Naive thymus-derived CD8-positive, alpha-beta T cell (primary cell): ENCODE measurements at regions not wholly inside any gene's neighbourhood (a gene's known extent, or its start where the extent isn't known, plus 50 kb on each side); places are given as distances from the start of the nearest gene placed in this dataset.
"Not testable (repeated sequence)": the region's sequence is repeated elsewhere in the genome, so short reads cannot be mapped to it uniquely, and the experiment has no call there.

ENCODE experiments used
- ATAC-seq, 2 donors: fragments of 150-1000 bp; cut with Tn5 transposase in 1 of 2; sonication (Bioruptor Pico), chemical (Tn5 transposase) in 1 of 2; 1 replicate in 1 of 2; 2 replicates in 1 of 2; pipeline ENCODE4 v1.10.0; 2021; ENCODE audit warnings: mild to moderate bottlenecking in 2 of 2, moderate library complexity in 2 of 2
- POLR2A ChIA-PET: fragments of 350-600 bp; sonication (Branson Sonifier 250); formaldehyde crosslinking; loops from one replicate; lab custom pipeline; 2021; ENCODE audit warnings: antibody characterized with exemption; lab: Charles Lee
- DNase-seq, 10 donors: peaks; one replicate each; pipeline versions ENCODE4 v3.0.0 to v3.0.0-alpha.2; 2020 to 2022
- H3K27ac Mint-ChIP-seq, 10 donors: one replicate each; pipeline ENCODE4 v1.8.0; 2020 to 2022; ENCODE audit warnings: mild to moderate bottlenecking in 10 of 10, mixed read lengths in 10 of 10, moderate library complexity in 4 of 10, inconsistent platforms in 1 of 10
- H3K27me3 Mint-ChIP-seq, 5 donors: one replicate each; pipeline ENCODE4 v1.8.0; 2021 to 2022; ENCODE audit warnings: mixed read lengths in 5 of 5
- H3K36me3 Mint-ChIP-seq, 3 donors: one replicate each; pipeline ENCODE4 v1.8.0; 2020 to 2022; ENCODE audit warnings: mixed read lengths in 3 of 3, mild to moderate bottlenecking in 2 of 3, inconsistent platforms in 1 of 3
- H3K4me1 Mint-ChIP-seq, 4 donors: one replicate each; pipeline ENCODE4 v1.8.0; 2021 to 2022; ENCODE audit warnings: mixed read lengths in 4 of 4
- H3K4me3 Mint-ChIP-seq, 10 donors: one replicate each; pipeline ENCODE4 v1.8.0; 2020 to 2022; ENCODE audit warnings: mild to moderate bottlenecking in 10 of 10, mixed read lengths in 10 of 10, moderate library complexity in 6 of 10, inconsistent platforms in 1 of 10
- H3K9me3 Mint-ChIP-seq, 9 donors: one replicate each; pipeline ENCODE4 v1.8.0; 2020 to 2022; ENCODE audit warnings: mixed read lengths in 9 of 9, mild to moderate bottlenecking in 3 of 9, inconsistent platforms in 1 of 9, moderate library complexity in 1 of 9

DNA sequence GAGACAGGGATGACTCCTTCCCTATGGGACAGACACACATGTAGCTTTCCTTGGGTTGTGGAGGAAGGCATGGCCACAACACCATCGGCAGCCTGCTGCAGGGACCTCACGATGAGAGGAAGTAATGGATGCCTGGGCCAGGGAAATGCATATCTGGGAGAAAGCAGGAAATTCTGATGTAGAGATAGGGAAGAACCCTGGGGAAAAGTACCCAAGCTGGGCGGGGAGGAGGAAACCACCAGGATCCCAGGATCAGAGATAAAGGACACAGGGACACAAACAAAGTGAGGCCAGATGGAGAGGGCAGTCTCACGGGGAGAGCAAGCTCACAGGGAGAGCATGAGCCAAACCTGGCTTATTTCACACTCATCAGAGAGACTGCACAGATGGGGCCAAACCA is 294.7 kb upstream of the TEKT4 start:
- H3K4me1 Mint-ChIP-seq, ATAC-seq, POLR2A ChIA-PET, H3K4me3 Mint-ChIP-seq, H3K36me3 Mint-ChIP-seq, H3K9me3 Mint-ChIP-seq, DNase-seq: not testable (repeated sequence)
- Mint-ChIP-seq H3K27me3 (peaks cover 0 to 20% (median 0%) of the 10 kb centered on the region in 5 donors), H3K27ac (peak overlapping the region in 2 of 10 donors; percentile 47 to 64)

DNA sequence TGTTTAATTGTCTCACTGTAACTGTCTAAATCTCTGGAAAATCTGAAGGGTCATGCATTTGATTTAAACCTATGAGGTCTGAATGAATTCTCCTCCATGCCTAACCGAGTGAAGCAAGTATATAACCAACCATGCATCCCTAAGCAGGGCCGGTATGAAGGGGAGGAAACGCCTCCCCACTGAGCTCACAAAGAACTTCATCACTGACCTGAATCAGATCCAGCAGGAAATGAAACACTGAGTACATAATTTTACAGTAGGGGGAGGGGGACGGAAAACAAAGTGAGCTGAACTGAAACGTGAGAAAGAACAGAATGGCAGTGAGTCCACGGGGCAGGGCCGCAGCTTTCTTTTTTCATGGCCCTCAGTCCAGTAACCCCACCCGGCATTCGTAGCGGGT is 294.1 kb upstream of the TEKT4 start:
- H3K4me1 Mint-ChIP-seq, H3K27ac Mint-ChIP-seq, H3K36me3 Mint-ChIP-seq, DNase-seq, POLR2A ChIA-PET, H3K4me3 Mint-ChIP-seq, ATAC-seq, H3K9me3 Mint-ChIP-seq: not testable (repeated sequence)
- peaks cover 0 to 20% (median 0%) of the 10 kb centered on the region in 5 donors for H3K27me3 Mint-ChIP-seq

DNA sequence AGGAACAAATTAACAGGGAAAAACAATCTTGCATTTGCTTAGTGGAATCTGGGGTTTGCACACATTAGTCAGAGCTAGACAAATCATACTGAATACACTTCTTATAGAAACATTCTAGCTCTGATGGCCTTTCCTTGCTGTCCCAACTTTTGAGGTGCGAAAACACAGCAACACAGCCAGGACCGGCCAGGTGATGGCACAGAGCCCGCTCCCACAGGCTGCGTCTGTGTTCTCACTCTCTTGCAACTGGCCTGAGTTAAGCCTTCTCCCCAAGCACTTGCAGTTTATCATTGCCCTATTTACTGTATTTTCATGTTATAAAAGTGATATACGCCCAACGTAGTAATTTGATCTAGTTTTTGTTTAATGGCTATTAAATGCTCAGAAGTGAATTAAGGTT is 292.0 kb upstream of the TEKT4 start:
- POLR2A ChIA-PET, H3K4me1 Mint-ChIP-seq, H3K4me3 Mint-ChIP-seq: not testable (repeated sequence)

DNA sequence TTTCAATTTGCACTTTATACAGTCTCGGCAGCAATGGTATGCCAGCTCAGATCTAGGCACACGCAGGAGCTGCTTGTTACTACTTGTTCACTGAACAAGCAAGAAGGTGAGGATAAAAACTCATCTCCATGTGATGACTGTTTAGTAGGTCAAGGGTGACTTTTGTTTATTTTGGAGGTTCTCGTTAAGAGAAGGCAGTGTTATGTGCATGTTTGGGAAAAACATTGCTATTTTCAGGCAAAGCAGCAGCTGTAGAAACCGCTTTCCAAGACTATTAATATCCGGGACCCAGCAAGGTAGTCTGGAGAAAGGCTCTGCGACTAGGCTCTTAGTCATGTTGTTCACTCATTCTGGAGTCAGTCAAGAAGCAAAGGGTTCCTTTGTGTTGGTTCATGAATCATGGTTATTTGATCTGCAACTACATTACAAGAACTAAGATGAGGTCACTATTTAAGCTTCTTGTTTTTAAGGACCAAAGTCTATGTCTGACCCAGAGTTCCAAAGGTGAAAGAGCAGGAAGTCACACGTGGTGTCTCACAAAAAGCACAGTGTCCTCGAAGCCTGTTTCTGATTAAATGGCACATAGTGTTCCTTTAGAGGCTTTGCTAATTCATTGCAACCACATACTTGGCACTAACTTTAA is 288.0 kb upstream of the TEKT4 start:
- H3K36me3 Mint-ChIP-seq, ATAC-seq, H3K27me3 Mint-ChIP-seq, H3K4me1 Mint-ChIP-seq, DNase-seq, POLR2A ChIA-PET, H3K9me3 Mint-ChIP-seq, H3K27ac Mint-ChIP-seq, H3K4me3 Mint-ChIP-seq: not testable (repeated sequence)

More for the DNA sequence above, 292.0 kb upstream of the TEKT4 start:
- not testable (repeated sequence) for DNase-seq, H3K9me3 Mint-ChIP-seq, H3K36me3 Mint-ChIP-seq, ATAC-seq, H3K27ac Mint-ChIP-seq
- H3K27me3 Mint-ChIP-seq = peaks cover 0 to 15% (median 0%) of the 10 kb centered on the region in 5 donors

DNA sequence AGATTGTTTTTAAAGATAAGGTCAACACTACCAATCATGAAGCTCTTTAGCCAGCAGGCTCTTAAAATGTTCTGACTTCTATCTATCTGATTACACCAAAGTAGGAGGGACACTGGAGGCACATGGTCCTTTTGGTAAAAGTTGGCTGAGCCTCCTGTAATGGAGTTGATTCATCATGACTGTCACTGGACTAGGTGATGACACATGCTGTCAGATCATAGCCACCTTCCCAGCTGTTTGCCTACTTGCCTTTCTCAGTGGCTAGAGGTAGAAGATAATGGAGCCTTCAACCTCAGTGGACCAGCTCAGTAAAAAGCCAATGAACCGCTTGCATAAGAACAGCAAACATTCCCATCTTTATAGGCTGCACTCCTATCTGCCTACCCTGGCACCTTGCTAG is 286.7 kb upstream of the TEKT4 start:
- H3K27me3 Mint-ChIP-seq, H3K27ac Mint-ChIP-seq, DNase-seq, H3K36me3 Mint-ChIP-seq, H3K4me1 Mint-ChIP-seq, H3K9me3 Mint-ChIP-seq, POLR2A ChIA-PET, ATAC-seq, H3K4me3 Mint-ChIP-seq: not testable (repeated sequence)

DNA sequence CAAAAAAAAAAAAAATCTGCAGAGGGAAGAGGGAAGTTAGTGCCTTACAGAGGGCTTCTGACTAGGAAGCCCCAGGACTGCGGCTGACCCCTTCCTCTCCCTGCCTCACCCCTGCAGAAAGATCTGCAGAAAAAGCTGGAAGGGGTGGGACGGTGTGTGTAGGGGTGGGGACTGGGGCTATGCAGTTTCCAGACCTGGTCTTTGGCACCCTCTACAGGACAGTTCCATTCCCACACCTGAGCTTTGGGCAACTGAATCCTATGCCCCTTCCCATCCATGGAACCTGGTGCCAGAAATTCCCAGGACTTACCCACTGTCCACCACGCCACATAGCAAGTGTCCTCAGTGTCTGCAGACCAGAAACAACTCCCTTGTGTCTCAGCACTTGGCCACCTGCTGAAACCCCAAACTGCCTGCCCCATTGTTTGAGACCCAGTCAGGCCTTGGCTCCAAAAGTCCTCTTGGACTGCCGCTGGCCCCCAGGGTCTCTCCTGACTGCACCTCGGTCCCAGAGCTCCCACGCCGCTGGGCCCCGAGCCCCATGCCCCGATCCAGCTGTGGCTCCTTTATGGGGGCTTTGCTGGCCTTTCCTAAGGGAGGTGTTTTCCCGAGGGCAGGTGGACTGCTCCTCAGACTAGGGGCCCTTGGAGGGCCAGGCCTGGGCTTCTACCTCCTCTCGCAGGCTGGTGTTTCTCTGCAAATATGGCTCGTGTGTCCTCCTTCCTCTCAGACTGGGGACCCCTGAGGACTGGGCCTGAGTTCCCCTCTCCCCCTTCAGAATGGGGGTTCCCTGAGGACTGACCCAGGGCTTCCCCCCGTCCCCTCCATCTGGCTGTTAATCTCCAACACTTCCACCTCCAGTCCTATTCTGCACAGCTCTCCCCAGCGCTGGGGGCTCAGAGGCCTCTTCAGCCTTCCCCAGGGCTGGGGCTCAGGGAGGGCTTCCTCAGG is 284.9 kb upstream of the TEKT4 start:
- H3K36me3 Mint-ChIP-seq, POLR2A ChIA-PET, ATAC-seq, DNase-seq, H3K27me3 Mint-ChIP-seq, H3K27ac Mint-ChIP-seq, H3K4me3 Mint-ChIP-seq, H3K9me3 Mint-ChIP-seq, H3K4me1 Mint-ChIP-seq: not testable (repeated sequence)

DNA sequence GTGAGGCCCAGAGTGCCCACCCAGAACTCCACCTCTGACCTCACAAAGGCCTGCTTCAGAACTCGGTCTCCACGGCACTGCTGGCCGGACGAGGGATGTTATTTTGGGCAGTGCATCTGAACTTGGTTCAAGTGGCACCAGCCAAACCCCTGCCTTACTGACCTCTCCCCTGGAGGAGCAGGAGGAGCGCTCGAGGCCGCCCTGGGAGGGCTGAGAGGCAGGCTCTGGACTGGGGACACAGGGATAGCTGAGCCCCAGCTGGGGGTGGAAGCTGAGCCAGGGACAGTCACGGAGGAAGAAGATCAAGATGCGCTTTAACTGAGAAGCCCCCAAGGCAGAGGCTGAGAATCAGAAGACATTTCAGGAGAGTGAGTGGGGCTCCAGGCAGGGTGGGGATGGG is 284.2 kb upstream of the TEKT4 start:
- H3K36me3 Mint-ChIP-seq, H3K4me3 Mint-ChIP-seq, POLR2A ChIA-PET, H3K27ac Mint-ChIP-seq, DNase-seq, H3K9me3 Mint-ChIP-seq, ATAC-seq, H3K4me1 Mint-ChIP-seq, H3K27me3 Mint-ChIP-seq: not testable (repeated sequence)

DNA sequence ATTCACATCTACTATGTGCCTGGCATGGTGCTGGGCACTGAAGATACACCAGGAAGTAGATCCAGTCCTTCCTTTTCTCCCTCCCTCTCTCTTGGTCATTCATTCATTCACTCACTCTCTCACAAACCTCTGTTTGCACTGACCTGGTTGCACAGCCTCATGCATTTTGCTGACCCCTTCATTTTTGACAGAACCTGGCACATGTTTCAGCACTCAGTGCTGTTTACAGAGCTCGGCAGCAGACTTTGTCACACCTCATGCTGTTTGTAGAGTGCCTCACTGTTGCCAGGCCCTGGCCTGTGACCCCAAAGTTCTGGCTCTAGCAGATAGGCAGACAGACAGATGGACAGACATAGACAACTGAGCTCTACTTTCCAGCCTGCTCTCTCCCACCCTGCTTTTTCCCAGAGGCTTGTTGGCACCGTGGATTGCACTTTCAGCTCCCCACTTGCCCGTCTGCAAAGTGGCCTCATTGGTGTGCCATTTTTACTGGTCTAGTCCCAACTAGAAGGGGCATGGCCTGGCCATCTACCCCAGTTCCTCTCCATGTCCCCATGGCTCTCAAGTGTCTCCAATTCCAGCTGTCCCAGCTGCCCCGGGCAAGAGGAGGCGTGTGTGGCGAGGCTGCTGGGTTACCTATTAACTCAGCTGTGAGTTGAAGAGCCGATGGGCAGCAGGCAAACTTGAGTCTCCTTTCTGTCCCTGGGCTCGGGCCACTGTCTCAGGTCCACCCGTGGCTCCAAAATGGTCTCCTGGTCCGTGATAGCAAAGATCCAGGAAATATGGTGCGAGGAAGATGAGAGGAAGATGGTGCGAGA is 277.0 kb upstream of the TEKT4 start:
- DNase-seq, POLR2A ChIA-PET, ATAC-seq, H3K9me3 Mint-ChIP-seq, H3K36me3 Mint-ChIP-seq, H3K4me3 Mint-ChIP-seq, H3K4me1 Mint-ChIP-seq: not testable (repeated sequence)
- peaks cover 0 to 19% (median 10%) of the 10 kb centered on the region in 5 donors for H3K27me3 Mint-ChIP-seq
- peak overlapping the region in 1 of 10 donors; percentile 3 for H3K27ac Mint-ChIP-seq

DNA sequence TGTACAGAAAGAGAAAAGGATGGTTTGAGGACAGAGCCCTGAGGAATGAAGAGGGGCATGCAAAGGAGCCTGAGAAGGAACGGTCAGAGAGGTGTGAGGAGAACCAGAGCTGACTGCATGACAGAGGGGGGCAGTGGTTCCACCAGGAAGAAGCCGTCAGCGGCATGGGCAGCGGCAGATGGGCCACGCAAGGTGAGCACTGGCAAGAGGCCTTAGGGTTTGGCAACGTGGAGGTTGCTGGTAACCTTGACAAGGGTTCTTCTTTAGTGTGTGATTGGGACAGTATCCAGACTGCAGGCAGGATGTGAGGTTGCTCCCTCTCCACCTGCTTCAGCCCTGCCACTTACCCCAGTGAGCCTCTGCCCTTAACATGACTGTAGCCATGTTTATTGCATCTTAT is 275.3 kb upstream of the TEKT4 start:
- H3K9me3 Mint-ChIP-seq, H3K4me3 Mint-ChIP-seq, ATAC-seq, H3K36me3 Mint-ChIP-seq, H3K27ac Mint-ChIP-seq, H3K4me1 Mint-ChIP-seq, POLR2A ChIA-PET, DNase-seq: not testable (repeated sequence)
- H3K27me3 Mint-ChIP-seq = peaks cover 0 to 27% (median 10%) of the 10 kb centered on the region in 5 donors

DNA sequence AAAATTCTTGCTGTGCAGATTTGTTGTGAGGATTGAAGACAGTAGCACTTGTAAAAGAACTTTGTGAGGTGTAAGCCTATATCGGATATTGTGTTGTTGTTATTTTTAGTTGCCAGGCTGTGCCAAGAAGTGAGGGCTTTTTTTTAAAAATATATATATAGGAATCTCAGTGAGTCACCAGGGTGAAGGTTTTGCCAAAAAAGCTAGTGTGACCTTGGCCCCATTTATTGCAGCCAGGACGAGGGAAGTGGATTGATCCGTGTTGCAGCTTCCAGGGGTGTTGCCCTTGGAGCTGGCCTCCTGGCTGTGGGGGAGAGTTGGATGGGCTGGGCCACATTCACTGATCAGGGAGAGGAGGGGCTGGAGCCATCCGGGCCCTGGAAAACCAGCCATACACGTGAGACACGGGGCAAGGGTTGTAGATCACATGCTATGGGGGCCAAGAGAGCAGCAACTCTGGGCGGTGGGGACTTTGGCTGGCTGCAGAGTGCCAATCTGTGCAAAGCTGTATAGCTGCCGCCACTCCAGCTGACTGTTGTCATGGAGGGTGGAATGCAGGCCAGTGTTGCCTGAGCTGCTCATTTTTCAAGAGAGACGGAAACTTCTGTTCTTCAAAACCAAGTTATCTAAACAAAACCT is 273.0 kb upstream of the TEKT4 start:
- H3K27ac Mint-ChIP-seq, H3K4me1 Mint-ChIP-seq, H3K36me3 Mint-ChIP-seq, POLR2A ChIA-PET, DNase-seq, H3K4me3 Mint-ChIP-seq, ATAC-seq, H3K9me3 Mint-ChIP-seq: not testable (repeated sequence)
- H3K27me3 Mint-ChIP-seq = peaks cover 0 to 28% (median 7%) of the 10 kb centered on the region in 5 donors

DNA sequence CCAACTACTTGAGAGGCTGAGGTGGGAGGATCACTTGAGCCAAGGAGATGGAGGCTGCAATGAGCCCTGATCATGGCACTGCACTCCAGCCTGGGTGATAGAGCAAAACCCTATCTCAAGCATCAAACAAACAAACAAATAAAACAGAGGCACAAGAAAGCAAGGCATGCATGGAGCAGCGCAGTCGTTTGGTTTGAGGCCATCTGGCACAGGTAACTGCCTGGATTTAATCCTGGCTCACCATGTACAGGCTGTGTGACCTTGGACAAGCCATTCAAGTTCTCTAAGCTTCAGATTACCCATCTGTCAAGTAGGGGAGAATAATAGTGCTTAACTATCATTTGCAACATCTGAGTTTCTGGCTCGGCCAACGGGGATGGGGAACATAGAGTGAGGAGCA is 270.3 kb upstream of the TEKT4 start:
- H3K27ac Mint-ChIP-seq, H3K36me3 Mint-ChIP-seq, DNase-seq, POLR2A ChIA-PET, H3K4me3 Mint-ChIP-seq, H3K4me1 Mint-ChIP-seq, H3K9me3 Mint-ChIP-seq, ATAC-seq: not testable (repeated sequence)
- peaks cover 0 to 28% (median 9%) of the 10 kb centered on the region in 5 donors for H3K27me3 Mint-ChIP-seq

DNA sequence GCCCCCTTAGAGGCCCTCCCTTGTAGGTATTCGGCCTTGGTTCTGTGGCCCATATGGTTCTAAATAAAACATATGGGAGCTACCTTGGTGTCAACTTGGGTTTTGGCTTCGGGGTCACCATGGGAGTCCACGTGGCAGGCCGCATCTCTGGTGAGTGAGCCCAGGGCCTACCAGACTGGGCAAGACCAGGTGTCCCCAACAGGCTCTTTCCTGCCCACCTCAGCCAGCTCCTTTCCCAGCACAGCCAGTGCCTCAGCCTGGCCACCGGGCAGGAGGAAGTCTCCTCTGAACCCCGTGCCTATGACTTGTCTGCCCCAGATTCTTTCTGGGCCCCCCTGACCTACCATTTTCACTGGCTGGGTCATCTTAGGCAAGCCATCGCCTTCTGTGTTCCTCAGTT is 268.8 kb upstream of the TEKT4 start:
- ATAC-seq (no peak), DNase-seq (no peak)
- Mint-ChIP-seq H3K27ac (no peak overlapping the region), H3K27me3 (peaks cover 0 to 32% (median 9%) of the 10 kb centered on the region in 5 donors), H3K9me3 (peaks cover 0 to 10% (median 3%) of the 10 kb centered on the region in 9 donors), H3K4me3 (no peak overlapping the region), H3K36me3 (no peaks in the 10 kb centered on the region), H3K4me1 (peaks cover 0 to 6% (median 0%) of the 10 kb centered on the region in 4 donors)
- POLR2A ChIA-PET = no interaction called here
